GM21576 (cell line): ENCODE measurements at regions not wholly inside any gene's neighbourhood (a gene's known extent, or its start where the extent isn't known, plus 50 kb on each side); places are given as distances from the start of the nearest gene placed in this dataset.

Source experiments
- ATAC-seq: cut with Tn5 transposase; IDR thresholded peaks from one replicate; pipeline ENCODE4 v1.9.1; 2021; ENCODE audit warnings: mild to moderate bottlenecking, moderate library complexity; ENCODE audit not compliant: unreplicated experiment

- ATAC-seq = no peak
These were observed 519.9 kb downstream of the TBC1D22A start for GRCh38 chr22:47282366-47282765.

- no peak for ATAC-seq
These were observed 519.0 kb downstream of the TBC1D22A start for GRCh38 chr22:47281126-47282106.

GRCh38 chr22:47280301-47280700 lies 517.9 kb downstream of the TBC1D22A start:
- no peak for ATAC-seq

- ATAC-seq = no peak
These were observed 517.3 kb downstream of the TBC1D22A start for GRCh38 chr22:47279746-47280145.

- no peak for ATAC-seq
These were observed 516.9 kb downstream of the TBC1D22A start for GRCh38 chr22:47279337-47279736.

- no peak for ATAC-seq
These were observed 516.2 kb downstream of the TBC1D22A start for GRCh38 chr22:47278655-47279054.

- no peak for ATAC-seq
These were observed 515.1 kb downstream of the TBC1D22A start for GRCh38 chr22:47277531-47277930.

- no peak for ATAC-seq
These were observed 514.5 kb downstream of the TBC1D22A start for GRCh38 chr22:47276991-47277390.

GRCh38 chr22:47276450-47276820 lies 514.0 kb downstream of the TBC1D22A start:
- ATAC-seq = no peak

- ATAC-seq = no peak
These were observed 513.4 kb downstream of the TBC1D22A start for GRCh38 chr22:47275605-47276449.

- no peak for ATAC-seq
These were observed 511.7 kb downstream of the TBC1D22A start for GRCh38 chr22:47274196-47274595.

- ATAC-seq = no peak
These were observed 508.1 kb downstream of the TBC1D22A start for GRCh38 chr22:47270463-47271135.

GRCh38 chr22:47269516-47270088 lies 507.2 kb downstream of the TBC1D22A start:
- no peak for ATAC-seq

- no peak for ATAC-seq
These were observed 505.2 kb downstream of the TBC1D22A start for GRCh38 chr22:47267513-47268282.

- ATAC-seq = no peak
These were observed 503.9 kb downstream of the TBC1D22A start for GRCh38 chr22:47266329-47266728.

- ATAC-seq = no peak
These were observed 498.1 kb downstream of the TBC1D22A start for GRCh38 chr22:47260551-47260950.

GRCh38 chr22:47259990-47260389 lies 497.5 kb downstream of the TBC1D22A start:
- no peak for ATAC-seq

- ATAC-seq = no peak
These were observed 496.6 kb downstream of the TBC1D22A start for GRCh38 chr22:47259049-47259448.

- no peak for ATAC-seq
These were observed 495.5 kb downstream of the TBC1D22A start for GRCh38 chr22:47257976-47258375.

- ATAC-seq = no peak
These were observed 495.1 kb downstream of the TBC1D22A start for GRCh38 chr22:47257566-47257965.
